ENCODE measurements at regions not wholly inside any gene's neighbourhood (a gene's known extent, or its start where the extent isn't known, plus 50 kb on each side); places are given as distances from the start of the nearest gene placed in this dataset.
A peak's percentile ranks its signal among the peaks of the same experiment; 100 is the strongest.
"Not testable (repeated sequence)": the region's sequence is repeated elsewhere in the genome, so short reads cannot be mapped to it uniquely, and the experiment has no call there.

DNA sequence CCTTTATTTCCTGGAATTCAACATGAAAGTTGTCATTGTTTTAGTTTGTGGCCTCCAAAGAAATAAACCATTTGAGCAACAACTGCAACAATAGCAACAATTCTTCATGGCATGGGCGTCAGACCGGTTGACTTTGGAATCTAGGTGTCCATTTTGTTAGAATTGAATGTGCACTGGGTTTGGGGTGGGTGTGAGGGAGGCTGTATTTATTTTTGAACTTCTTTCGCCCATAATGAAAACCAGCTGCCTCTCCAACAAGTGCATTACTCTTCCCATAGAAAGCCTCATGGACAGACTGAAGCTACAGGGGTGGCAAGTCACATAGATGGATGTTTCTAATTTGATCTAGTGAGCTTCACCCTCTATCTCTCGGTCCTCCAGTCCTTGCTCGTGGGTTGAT lies 85.4 kb downstream of the ADAMTS15 start:
- no peak for DNase-seq (ENCODE audit: low read depth in 2 of 2)
- H3K4me3 ChIP-seq (replicated peaks in 1 of 2; ENCODE audit: low read depth in 2 of 2, low read length in 2 of 2), result no peak overlapping the region
- TF ChIP-seq, protein P1, sequence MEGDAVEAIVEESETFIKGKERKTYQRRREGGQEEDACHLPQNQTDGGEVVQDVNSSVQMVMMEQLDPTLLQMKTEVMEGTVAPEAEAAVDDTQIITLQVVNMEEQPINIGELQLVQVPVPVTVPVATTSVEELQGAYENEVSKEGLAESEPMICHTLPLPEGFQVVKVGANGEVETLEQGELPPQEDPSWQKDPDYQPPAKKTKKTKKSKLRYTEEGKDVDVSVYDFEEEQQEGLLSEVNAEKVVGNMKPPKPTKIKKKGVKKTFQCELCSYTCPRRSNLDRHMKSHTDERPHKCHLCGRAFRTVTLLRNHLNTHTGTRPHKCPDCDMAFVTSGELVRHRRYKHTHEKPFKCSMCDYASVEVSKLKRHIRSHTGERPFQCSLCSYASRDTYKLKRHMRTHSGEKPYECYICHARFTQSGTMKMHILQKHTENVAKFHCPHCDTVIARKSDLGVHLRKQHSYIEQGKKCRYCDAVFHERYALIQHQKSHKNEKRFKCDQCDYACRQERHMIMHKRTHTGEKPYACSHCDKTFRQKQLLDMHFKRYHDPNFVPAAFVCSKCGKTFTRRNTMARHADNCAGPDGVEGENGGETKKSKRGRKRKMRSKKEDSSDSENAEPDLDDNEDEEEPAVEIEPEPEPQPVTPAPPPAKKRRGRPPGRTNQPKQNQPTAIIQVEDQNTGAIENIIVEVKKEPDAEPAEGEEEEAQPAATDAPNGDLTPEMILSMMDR (IDR thresholded peaks at IDR 0.05; ENCODE audit: low read depth, low read length), result no peak

DNA sequence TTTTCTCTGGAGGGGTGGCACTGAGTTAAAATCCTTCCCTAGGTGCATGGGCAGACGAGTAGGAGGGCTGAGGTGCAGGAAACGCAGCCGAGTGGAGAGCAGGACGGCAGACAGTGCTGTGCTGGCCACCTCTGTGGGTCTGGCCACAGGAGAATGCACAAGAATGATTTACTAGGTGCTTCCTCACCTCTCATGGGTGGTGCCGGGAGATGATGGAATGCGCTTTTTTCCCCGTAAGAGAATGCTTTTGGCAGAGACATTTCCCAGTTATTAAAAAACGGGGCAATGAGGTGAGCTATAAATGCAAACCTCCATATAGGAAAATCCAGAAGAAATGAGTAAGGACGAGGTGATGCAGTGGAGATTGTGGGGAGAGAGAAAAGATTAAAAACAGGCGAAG lies 86.1 kb downstream of the ADAMTS15 start:
- TF ChIP-seq, protein P1 (IDR thresholded peaks at IDR 0.05; ENCODE audit: low read depth, low read length), result no peak
- DNase-seq (ENCODE audit: low read depth in 2 of 2), result no peak

DNA sequence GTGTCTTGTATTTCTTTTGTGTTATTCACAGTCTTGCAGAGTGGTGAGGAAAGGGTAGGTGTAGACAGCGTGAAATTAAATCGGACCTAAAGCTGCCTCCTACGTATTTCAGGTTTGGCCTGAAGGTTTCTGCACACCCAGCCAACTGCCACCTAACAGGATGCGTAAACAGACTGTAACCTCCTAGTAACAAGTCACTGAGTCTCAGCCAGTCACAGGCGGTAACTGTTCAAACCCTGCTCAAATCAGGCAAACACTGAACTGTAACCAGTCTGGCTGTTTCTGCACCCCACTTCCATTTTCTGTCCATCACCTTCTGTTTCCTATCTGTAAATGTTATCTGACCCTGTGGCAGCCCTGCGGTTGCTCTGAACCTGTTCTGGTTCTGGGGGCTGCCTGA lies 87.1 kb downstream of the ADAMTS15 start:
- H3K4me3 ChIP-seq (replicated peaks in 1 of 2; ENCODE audit: low read depth in 2 of 2, low read length in 2 of 2), result no peak overlapping the region
- TF ChIP-seq, protein P1 (IDR thresholded peaks at IDR 0.05; ENCODE audit: low read depth, low read length), result no peak
- DNase-seq (ENCODE audit: low read depth in 2 of 2), result no peak

More for the DNA sequence above, 86.1 kb downstream of the ADAMTS15 start:
- no peak overlapping the region for H3K4me3 ChIP-seq (replicated peaks in 1 of 2; ENCODE audit: low read depth in 2 of 2, low read length in 2 of 2)

DNA sequence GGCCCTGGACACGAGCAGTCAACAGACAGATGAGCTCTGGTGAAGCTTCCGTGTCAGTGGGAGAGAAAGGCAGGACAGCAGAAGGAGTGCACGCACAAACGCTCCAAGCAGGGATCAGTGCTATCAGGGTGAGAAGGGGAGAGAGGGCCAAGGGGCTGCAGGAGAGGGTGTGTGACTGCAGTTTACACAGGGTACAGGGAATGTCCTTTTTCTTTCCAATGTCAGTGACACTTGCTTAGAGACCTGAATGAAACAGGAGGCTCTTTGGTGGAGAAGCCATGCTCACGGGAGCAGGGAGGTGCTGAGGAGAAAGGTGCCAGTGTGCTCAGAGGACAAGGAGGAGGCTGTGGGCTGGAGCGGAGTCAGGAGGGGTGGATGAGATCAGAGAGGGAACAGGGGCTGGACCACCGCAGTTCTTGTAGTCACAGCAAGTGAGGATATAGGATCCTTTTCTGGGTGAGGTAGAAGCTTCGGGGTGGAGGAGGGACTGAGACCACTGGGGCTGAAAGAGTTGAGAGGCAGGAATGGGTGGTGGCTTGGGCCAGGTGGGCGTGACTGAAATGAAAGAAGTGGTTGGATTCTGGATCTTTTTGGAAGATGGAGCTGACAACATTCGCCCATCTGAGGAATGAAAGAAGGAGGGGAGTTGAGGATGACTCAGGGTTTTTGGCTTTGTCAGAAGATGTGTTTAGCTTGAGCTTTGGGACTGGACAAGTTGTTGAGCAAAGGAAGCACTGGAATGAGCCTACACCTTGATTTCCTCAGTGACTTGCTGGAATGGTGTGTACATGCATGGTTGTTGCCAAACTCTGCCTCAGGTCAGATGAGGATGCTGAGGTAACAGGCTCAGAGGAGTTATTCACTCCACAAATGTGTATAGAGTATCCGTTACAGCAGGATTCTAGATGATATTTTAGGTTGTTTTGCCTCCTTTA lies 87.9 kb downstream of the ADAMTS15 start:
- no peak overlapping the region for H3K4me3 ChIP-seq (replicated peaks in 1 of 2; ENCODE audit: low read depth in 2 of 2, low read length in 2 of 2)
- TF ChIP-seq, protein P1 (IDR thresholded peaks at IDR 0.05; ENCODE audit: low read depth, low read length), result no peak
- peak; percentile 29 to 44 for DNase-seq (ENCODE audit: low read depth in 2 of 2)

DNA sequence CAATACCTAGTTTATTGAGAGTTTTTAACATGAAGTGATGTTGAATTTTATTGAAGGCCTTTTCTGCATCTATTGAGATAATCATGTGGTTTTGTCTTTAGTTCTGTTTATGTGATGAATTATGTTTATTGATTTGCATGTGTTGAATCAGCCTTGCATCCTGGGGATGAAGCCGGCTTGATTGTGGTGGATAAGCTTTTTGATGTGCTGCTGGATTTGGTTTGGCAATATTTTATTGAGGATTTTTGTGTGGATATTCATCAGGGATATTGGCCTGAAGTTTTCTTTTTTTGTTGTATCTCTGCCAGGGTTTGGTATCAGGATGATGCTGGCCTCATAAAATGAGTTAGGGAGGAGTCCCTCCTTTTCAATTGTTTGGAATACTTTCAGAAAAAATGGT lies 91.2 kb downstream of the ADAMTS15 start:
- not testable (repeated sequence) for DNase-seq (ENCODE audit: low read depth in 2 of 2); H3K4me3 ChIP-seq (replicated peaks in 1 of 2; ENCODE audit: low read depth in 2 of 2, low read length in 2 of 2)

DNA sequence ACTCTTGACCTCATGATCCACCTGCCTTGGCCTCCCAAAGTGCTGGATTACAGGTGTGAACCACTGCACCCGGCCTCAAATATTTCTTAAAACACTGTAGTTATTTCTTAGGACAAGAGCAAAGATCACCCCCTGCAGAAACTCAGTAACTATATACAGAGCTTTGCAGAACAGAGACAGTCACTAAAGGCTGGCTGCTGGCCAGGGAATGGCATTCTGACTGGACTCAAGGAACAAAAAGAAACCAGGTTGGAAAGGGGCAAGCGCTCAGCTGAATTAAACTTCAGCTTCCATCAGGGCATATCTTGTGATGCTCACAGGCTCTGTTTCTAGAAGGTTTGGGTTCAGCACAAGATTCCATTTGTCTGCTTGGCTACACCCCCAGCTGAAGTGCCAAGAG lies 95.8 kb downstream of the ADAMTS15 start:
- TF ChIP-seq, protein P1 (IDR thresholded peaks at IDR 0.05; ENCODE audit: low read depth, low read length), result no peak
- no peak for DNase-seq (ENCODE audit: low read depth in 2 of 2)
- no peak overlapping the region for H3K4me3 ChIP-seq (replicated peaks in 1 of 2; ENCODE audit: low read depth in 2 of 2, low read length in 2 of 2)

DNA sequence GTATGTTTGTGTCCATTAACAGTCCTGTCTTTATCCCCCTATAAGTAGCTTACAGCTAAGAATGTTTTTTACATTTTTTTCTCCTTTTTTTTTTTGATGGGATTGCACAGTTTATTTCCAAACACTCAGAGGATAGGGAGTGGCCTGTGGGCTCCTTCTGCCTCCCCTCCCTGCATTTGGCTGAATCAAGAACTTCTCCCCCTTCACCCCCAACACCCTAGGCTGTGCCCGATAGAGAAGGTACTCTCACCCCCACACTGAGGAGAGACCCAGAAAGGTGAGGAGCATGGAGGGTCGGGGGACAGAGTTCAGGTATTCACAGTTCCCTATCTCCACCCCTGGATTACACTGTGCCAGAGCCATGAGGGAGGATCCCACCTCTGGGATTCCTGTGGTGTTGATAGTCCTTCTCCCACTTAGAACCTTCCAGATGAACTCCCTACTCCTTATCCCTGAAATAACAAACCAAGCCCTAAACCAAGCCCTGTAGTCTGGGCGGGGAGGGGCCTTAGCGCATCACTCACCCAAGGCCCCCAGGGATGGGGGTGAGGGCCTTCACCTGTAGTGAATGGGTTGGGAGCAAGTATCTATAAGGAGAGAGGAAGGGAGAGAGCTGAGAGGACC lies 97.1 kb downstream of the ADAMTS15 start:
- no peak overlapping the region for H3K4me3 ChIP-seq (replicated peaks in 1 of 2; ENCODE audit: low read depth in 2 of 2, low read length in 2 of 2)
- TF ChIP-seq, protein P1 (IDR thresholded peaks at IDR 0.05; ENCODE audit: low read depth, low read length), result no peak
- DNase-seq (ENCODE audit: low read depth in 2 of 2), result no peak

All from cardiac fibroblast (primary cell).